Keratinocyte (primary cell): ENCODE measurements at regions not wholly inside any gene's neighbourhood (a gene's known extent, or its start where the extent isn't known, plus 50 kb on each side); places are given as distances from the start of the nearest gene placed in this dataset.

Experiments
- DNase-seq: peaks from one replicate; pipeline ENCODE4 v3.0.0-alpha.2; 2011; ENCODE audit warnings: low read depth, missing footprints, low spot score
- FAIRE-seq: peaks from 2 replicates; lab custom pipeline; 2011; peaks lifted over from hg19 to GRCh38; lab: Jason Lieb, UNC
- H2AFZ ChIP-seq: 2 replicates; pipeline ENCODE4 v1.6.0; 2012; ENCODE audit warnings: low read length, control low read depth, inconsistent platforms; ENCODE audit not compliant: control insufficient read depth
- H3K27ac ChIP-seq: 2 replicates; pipeline ENCODE4 v1.5.1; 2011; ENCODE audit warnings: low read length; ENCODE audit not compliant: control insufficient read depth, insufficient read depth
- H3K27me3 ChIP-seq: 3 replicates; pipeline ENCODE4 v1.6.0; 2011; ENCODE audit warnings: low read length; ENCODE audit not compliant: control insufficient read depth, insufficient read depth; ENCODE audit errors: extremely low read depth
- H3K36me3 ChIP-seq, 2 experiments: 2 replicates in 1 of 2; 3 replicates in 1 of 2; pipeline ENCODE4 v1.5.1; 2011; ENCODE audit warnings: low read length in 2 of 2, mild to moderate bottlenecking in 1 of 2; ENCODE audit not compliant: control insufficient read depth in 2 of 2, insufficient read depth in 2 of 2; ENCODE audit errors: extremely low read depth in 1 of 2
- H3K4me1 ChIP-seq: 3 replicates; pipeline ENCODE4 v1.5.1; 2011; ENCODE audit warnings: low read length; ENCODE audit not compliant: control insufficient read depth, insufficient read depth; ENCODE audit errors: extremely low read depth
- H3K4me2 ChIP-seq: 3 replicates; pipeline ENCODE4 v1.6.0; 2011; ENCODE audit warnings: low read depth, low read length; ENCODE audit not compliant: control insufficient read depth, insufficient read depth; ENCODE audit errors: extremely low read depth
- H3K4me3 ChIP-seq, 3 experiments: fragments of 200-600 bp in 1 of 3; sonication (generic) in 1 of 3; 2 replicates in 2 of 3; 3 replicates in 1 of 3; pipeline ENCODE4 v1.5.1; 2011 to 2016; ENCODE audit warnings: low read length in 3 of 3, mild to moderate bottlenecking in 3 of 3, control low read depth in 2 of 3, inconsistent platforms in 1 of 3, low read depth in 1 of 3, mixed read lengths in 1 of 3, mixed run types in 1 of 3, moderate library complexity in 1 of 3; ENCODE audit not compliant: control insufficient read depth in 2 of 3, insufficient read depth in 2 of 3; ENCODE audit errors: extremely low read depth in 1 of 3
- H3K79me2 ChIP-seq: 2 replicates; pipeline ENCODE4 v1.6.0; 2012; ENCODE audit warnings: low read length; ENCODE audit not compliant: control insufficient read depth, insufficient read depth
- H3K9ac ChIP-seq: 3 replicates; pipeline ENCODE4 v1.6.0; 2011; ENCODE audit warnings: low read length; ENCODE audit not compliant: control insufficient read depth, insufficient read depth; ENCODE audit errors: extremely low read depth
- H3K9me1 ChIP-seq: 3 replicates; pipeline ENCODE4 v1.6.0; 2011; ENCODE audit warnings: low read length; ENCODE audit not compliant: control insufficient read depth, insufficient read depth; ENCODE audit errors: extremely low read depth
- H3K9me3 ChIP-seq: 2 replicates; pipeline ENCODE4 v1.5.1; 2012; ENCODE audit warnings: low read depth, low read length; ENCODE audit not compliant: control insufficient read depth
- H4K20me1 ChIP-seq: 3 replicates; pipeline ENCODE4 v1.6.0; 2011; ENCODE audit warnings: low read length; ENCODE audit not compliant: control insufficient read depth, insufficient read depth; ENCODE audit errors: extremely low read depth
- CTCF ChIP-seq, 3 experiments: IDR thresholded peaks in 1 of 3; conservative IDR thresholded peaks in 1 of 3; optimal IDR thresholded peaks in 1 of 3; 2 replicates in 2 of 3; 3 replicates in 1 of 3; pipeline versions ENCODE3 to v1.5.1; 2011; ENCODE audit warnings: low read length in 3 of 3, mild to moderate bottlenecking in 3 of 3, moderate library complexity in 2 of 3, control low read depth in 1 of 3, inconsistent platforms in 1 of 3; ENCODE audit not compliant: insufficient read depth in 2 of 3; ENCODE audit errors: extremely low read depth in 1 of 3
- EZH2 ChIP-seq: IDR thresholded peaks from one replicate; pipeline ENCODE4 v1.6.1; 2012; ENCODE audit warnings: inconsistent platforms, mild to moderate bottlenecking, low read length, moderate library complexity
- dilution Hi-C: fragments of 300-500 bp; cut with MboI; formaldehyde crosslinking; loops from one replicate; pipeline ENCODE4 v1.7.0; 2020; ENCODE audit warnings: low sequenced_read_pairs; ENCODE audit not compliant: extremely low pct_ligation_motif_present

- Histone ChIP-seq H3K4me1 (peaks cover 2% of the 10 kb centered on the region), H3K4me2 (no peak overlapping the region), H3K79me2 (no peaks in the 10 kb centered on the region), H3K27ac (no peak overlapping the region), H2AFZ (no peak overlapping the region), H4K20me1 (no peaks in the 10 kb centered on the region), H3K9ac (no peak overlapping the region), H3K36me3 (no peaks in the 10 kb centered on the region), H3K4me3 (no peak overlapping the region), H3K9me1 (no peaks in the 10 kb centered on the region), H3K9me3 (no peaks in the 10 kb centered on the region), H3K27me3 (no peaks in the 10 kb centered on the region)
- FAIRE-seq (no peak), DNase-seq (no peak)
- dilution Hi-C loops = no loop called here
- TF ChIP-seq CTCF (optimal IDR thresholded peaks at IDR 0.05 in 1 of 3, IDR thresholded peaks at IDR 0.05 in 1 of 3, conservative IDR thresholded peaks at IDR 0.05 in 1 of 3; ENCODE audit: extremely low read depth in 1 of 3, insufficient read depth in 2 of 3, low read length in 3 of 3) (no peak), EZH2 (no peak)
Measured at GRCh38 chr4:64582492-64582891, 173.2 kb upstream of the TECRL start.

DNA sequence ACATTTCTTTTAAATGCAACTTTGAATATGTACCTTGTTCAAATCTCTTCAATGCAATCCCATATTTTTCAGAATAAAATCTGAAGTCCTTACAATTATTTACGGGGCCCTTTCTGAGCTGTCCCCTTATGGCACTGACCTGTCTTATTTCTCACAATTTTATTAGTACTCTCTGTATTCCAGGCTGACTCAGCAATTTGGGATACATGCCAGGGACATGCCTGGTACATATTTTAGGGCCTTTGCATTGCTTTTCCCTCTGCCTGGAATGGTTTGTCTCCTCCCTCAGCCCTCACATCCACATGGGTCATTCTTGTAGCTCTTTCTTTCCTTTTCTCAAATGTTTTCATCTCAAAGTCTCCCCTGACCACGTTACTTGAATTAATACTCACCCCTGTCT is 172.2 kb upstream of the TECRL start:
- DNase-seq = no peak

More for the DNA sequence above, 172.2 kb upstream of the TECRL start:
- dilution Hi-C loops = no loop called here
- Histone ChIP-seq H3K9me3 (no peaks in the 10 kb centered on the region), H3K27ac (no peak overlapping the region), H3K4me1 (peaks cover 2% of the 10 kb centered on the region), H4K20me1 (no peaks in the 10 kb centered on the region), H3K4me2 (no peak overlapping the region), H3K27me3 (no peaks in the 10 kb centered on the region), H2AFZ (peak overlapping the region; percentile 80), H3K4me3 (no peak overlapping the region), H3K9ac (no peak overlapping the region), H3K36me3 (no peaks in the 10 kb centered on the region), H3K9me1 (no peaks in the 10 kb centered on the region), H3K79me2 (no peaks in the 10 kb centered on the region)
- no peak for FAIRE-seq
- TF ChIP-seq CTCF (optimal IDR thresholded peaks at IDR 0.05 in 1 of 3, IDR thresholded peaks at IDR 0.05 in 1 of 3, conservative IDR thresholded peaks at IDR 0.05 in 1 of 3; ENCODE audit: extremely low read depth in 1 of 3, insufficient read depth in 2 of 3, low read length in 3 of 3) (no peak), EZH2 (no peak)
